ENCODE measurements at regions not wholly inside any gene's neighbourhood (a gene's known extent, or its start where the extent isn't known, plus 50 kb on each side); places are given as distances from the start of the nearest gene placed in this dataset.
"Not testable (repeated sequence)": the region's sequence is repeated elsewhere in the genome, so short reads cannot be mapped to it uniquely, and the experiment has no call there.

DNA sequence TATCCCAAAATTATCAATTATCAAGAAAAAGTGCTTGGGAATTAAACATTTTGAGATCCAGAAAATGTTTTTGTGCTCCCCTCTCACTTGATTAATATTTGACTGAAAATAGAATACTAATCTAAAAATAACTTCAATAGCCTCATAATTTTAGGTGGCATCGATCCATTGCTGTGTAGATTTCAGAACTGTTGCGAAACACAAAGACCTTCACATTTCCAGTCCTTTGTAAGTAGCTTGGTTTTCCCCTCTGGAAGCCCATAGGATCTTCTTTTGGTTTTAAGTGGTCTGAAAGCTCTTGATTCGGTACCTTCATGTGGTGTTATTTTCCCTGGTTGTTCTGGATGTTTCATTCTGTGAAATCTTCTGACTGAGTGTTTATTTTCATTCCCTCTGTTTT is 176.5 kb downstream of the NUFIP1 start:
- DNase-seq, result no peak

DNA sequence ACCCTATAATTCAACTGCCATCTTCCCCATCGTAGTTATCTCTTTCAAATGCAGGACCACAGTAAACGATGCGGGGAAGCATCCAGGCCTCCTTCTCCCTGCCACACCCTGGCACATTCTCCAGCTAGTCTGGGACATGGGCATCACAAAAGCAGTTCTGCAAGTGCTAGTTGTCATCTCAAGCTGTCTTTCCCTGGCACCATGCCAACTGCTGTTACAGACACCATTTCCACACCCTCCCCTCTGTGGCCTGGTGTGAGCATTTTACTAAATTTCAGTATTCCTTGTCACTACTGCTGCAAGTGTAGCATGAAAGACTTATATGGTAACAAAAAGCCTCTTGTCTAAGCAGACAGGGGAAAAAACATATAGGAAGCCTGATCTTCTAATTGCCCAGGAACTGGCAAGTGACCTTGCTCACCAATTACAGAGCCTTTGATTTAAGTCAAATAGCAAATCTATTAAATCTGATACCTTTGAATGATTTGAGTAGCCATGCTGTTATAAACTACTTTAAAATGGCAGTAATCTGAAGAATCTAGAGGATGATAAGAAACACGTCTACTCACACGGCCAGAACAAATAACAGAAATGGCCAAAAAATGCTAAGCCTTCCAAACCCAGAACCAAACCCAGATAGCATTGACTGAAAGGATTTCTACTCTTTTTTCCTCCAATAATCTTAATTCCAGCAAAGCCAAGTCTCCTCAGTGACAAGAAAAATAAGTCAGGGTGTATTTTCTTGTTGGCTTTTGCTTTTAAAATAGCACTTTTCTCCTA is 179.0 kb downstream of the NUFIP1 start:
- DNase-seq, result no peak

DNA sequence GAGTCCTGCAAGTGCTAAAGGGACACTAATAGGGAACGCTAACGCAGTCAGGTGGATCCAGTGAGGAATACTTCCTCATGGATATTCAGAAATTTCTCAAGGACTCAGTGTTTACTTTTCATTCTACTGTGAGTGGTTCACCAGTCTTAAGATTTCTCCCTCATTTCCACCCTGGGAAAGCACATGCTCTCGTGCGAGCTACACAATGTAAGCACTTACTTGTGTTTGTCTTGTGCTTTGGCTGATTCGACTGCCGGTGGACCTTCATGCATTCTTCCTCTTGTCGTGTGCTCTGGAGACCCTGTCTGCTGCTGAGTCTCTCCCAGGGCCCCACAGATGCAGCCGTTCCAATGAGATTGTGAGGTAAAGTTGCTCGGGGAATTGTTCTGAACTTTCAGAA is 180.1 kb downstream of the NUFIP1 start:
- no peak for DNase-seq

DNA sequence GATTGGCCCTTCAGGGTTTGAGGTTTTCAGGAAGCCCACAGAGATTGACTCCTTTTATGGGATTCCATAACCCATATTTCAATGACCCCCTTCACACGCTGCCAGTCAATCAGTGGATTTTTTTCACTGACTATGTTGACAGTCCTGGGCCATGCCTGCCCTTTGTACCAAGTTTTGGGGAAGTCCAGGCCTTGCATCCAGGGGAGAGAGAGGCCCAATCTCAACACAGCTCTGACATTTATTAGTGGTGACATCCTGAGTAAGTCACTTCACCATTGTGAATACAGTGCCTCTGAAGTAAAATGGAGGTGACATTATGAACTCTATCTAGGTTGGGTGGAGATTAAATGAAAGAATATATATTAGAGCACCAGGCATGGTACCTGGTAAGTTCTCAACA is 181.1 kb downstream of the NUFIP1 start:
- peak; percentile 16 to 42 for DNase-seq

- DNase-seq, result no peak
Measured at GRCh38 chr13:44807449-44808034, 181.7 kb downstream of the NUFIP1 start.

DNA sequence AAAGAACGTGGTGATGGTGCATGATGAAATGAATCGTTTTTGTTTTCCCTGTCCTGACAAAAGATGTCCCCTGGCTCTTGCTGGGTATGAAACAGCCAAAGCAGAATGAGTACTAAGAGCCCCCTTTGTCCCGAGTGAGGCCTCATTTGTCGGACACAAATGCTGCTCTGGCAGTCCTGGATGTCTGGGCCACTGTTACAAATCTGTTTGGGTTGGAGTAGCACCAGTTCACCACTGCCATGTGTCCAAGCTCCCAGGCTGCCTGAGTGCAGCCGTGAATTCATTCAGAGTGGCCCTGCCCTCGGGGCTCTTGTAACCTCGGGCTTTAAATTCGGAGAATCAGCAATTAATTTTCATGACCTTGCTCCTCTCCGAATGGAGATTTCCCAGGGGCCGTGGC is 182.4 kb downstream of the NUFIP1 start:
- no peak for DNase-seq

DNA sequence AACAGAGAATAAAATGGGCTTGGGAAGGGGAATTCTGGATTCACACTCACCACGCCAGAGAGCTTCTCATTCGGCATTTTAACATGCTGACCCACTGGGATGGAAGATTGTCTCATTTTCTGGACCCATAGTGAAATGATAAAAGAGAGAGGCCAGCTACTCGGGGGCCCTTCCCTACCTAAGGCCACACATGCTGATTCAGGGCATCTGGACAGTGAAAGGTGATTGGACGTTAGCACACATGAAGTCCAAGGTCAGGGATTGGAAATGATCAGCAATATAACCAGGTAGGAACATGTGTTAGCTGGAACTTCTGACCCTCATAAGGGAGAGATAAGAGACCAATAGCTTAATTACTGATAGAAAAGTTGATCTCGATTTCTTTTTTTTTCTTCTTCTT is 183.7 kb downstream of the NUFIP1 start:
- no peak for DNase-seq

DNA sequence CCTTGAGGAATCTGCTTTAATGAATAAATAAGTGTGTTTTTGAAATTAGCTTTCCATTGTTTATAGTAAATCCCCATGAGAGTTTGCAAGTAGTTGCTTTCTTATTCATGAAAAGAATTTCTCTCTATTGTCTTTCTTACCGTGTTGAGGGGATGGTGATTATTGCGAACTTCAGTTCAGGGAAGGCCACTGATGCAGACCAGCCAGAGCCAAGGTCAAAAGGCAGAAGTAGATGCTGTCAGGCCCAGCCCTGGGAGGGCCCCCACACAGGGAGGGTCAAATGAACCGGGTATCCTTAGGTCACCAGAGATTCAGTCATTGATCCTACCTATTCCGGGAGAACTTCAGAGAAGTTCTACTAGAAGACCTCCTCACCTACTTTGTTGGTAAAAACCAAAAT is 185.9 kb downstream of the NUFIP1 start:
- DNase-seq, result no peak

- peak; percentile 42 to 63 for DNase-seq
Measured at GRCh38 chr13:44802491-44802890, 186.8 kb downstream of the NUFIP1 start.

DNA sequence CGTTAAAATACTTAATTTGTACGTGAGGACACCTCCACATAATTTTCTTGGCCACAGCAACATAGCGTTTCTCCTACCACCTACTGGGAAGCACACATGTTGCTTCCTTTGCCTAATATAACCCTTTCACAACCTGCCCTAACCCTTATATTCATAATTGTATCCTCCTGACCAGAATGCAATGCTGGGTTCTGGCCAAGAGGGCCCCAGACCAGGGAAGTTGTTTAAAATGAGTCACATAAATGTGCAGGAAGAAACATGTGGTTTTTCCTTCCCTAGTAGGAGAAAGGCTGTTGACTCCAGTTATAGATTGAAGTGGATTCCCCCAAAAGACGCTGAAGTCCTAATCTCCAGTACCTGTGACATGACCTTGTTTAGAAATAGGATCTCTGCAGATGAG is 187.3 kb downstream of the NUFIP1 start:
- peak; percentile 71 to 88 for DNase-seq

- DNase-seq, result no peak
Measured at GRCh38 chr13:44800626-44801025, 188.6 kb downstream of the NUFIP1 start.

DNA sequence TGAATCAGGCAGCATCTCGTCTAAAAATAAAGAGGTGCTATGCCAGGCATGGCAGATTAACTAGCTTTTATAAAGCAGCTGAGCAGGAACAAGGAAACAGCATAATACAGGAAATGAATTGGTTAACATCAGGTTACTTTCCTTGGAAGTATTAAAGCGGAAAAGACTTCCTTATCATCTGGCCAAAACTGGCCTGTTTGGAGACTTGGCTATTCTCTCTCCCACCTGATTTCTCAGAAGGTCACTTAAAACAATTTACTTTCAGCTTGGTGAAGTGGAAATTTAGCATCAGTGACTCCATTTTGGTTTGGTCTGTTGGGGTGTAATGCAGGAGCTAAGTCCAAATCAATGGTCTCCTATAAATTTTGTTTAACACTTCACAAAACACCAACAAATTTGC is 191.6 kb downstream of the NUFIP1 start:
- no peak for DNase-seq

GRCh38 chr13:44796597-44797490 is 192.4 kb downstream of the NUFIP1 start:
- DNase-seq, result peak in 1 of 2 donors; percentile 24

GRCh38 chr13:44796039-44796438 is 193.2 kb downstream of the NUFIP1 start:
- DNase-seq, result not testable (repeated sequence)

- DNase-seq, result no peak
Measured at GRCh38 chr13:44795176-44795575, 194.1 kb downstream of the NUFIP1 start.

GRCh38 chr13:44792096-44792495 is 197.2 kb downstream of the NUFIP1 start:
- peak; percentile 17 to 33 for DNase-seq

DNA sequence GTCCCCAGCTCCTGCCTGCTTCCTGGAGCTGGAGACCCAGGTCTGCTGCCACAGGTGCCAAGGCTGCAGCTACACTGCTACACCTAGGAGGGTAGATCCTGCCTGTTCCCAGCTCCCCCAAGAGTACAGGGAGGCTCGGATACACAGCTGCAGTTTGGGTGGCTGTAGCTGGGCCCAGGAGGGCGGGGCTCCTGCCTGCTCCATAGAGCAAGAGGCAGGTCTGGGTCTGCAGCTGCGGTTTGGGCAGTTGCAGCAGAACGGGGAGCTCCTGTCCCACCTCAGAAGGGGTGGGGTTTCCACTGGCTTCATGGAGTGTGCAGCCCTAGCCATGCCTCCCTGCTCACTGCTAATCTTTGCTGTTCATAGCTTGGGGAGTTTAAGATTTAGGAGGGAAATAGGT is 199.0 kb downstream of the NUFIP1 start:
- DNase-seq, result no peak

- DNase-seq, result no peak
Measured at GRCh38 chr13:44787617-44788016, 201.7 kb downstream of the NUFIP1 start.

DNA sequence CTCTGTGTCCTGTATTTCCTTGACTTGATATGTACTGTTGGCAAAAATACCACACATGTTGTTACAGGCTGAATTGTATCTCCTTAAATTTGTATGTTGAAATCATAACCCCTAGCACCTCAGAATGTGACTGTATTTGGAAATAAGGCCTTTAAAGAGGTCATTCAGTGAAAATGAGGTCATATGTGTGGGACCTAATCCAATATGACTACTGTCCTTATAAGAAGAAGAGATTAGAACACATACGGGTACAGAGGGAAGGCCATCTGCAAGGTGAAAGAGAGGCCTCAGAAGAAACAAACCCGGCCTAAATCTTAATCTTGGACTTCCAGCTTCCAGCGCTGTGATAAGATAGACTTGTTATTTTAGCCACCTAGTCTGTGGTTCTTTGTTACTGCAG is 202.5 kb downstream of the NUFIP1 start:
- DNase-seq, result no peak

DNA sequence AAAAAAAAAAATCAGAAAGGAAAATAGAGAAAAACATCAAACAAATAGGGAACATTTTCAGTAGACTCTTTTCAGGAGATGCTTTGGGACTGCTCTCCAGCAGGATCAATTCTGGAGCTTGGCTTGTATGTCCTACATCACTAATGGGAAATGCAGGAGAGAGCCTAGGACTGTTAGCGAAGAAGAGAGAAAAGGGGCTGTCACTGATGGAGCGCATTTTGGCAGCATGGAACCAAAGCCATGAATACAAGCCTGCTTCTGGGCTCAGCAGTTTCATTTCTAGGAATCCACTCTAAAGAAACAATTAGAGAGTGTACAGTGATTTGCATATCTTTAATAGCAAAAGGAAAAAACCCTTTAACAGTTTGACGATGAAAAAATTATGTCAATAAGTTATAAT is 203.9 kb downstream of the NUFIP1 start:
- DNase-seq, result no peak

DNA sequence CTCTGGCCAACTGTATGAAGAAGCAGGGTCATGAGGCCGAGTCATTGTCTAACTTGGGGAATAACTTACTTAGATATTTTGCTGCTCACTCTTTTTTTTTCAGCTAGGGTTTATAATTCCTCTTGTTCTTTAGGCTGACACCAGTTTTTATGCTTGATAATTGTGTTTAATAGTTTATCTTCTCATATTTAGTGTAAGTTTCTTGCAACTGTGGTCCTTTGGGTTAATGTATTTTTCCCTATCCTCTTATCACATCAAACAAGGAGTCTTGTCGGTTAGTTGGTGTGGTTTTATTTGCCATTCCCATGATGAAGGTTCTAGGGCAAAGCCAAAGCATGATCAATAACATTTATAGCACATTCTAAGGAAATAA is 204.6 kb downstream of the NUFIP1 start:
- DNase-seq, result no peak

DNA sequence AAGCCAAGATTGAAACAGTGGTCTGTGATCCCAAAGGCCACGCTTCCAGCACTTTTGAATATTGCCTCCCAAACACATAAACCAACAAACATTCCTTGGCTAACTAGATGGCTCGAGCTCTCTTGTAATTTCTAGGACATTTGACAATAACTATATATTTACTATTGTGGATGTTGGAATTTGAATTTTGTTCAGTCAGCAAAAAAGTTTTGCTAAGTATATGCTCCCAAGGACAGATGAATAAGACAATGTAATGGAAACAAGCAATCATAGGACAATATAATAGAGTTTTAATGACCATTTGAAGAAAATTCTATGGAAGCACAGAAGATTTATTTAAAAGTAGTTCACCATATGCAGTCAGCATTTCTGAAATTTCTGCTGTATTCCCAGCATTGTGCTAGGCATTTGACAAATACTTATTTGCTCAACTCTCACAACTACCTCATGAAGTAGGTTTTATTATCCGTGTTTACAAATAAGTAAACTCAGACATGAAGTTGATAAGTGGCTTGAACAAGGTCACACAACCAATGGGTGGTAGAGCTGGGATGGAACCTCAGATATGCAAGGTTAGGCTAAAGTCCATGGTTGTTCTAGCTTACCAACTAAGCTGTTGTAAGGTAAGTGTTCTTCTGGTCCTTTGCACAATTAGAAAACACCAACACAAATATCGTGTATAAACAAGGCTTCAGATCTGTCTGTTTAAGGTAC is 205.1 kb downstream of the NUFIP1 start:
- DNase-seq, result no peak
